Gastroesophageal sphincter (tissue), 4 donors: ENCODE measurements at regions not wholly inside any gene's neighbourhood (a gene's known extent, or its start where the extent isn't known, plus 50 kb on each side); places are given as distances from the start of the nearest gene placed in this dataset.

Experiments
- ATAC-seq: fragments of 150-250 bp; one replicate; pipeline ENCODE4 v1.9.1; 2016; ENCODE audit warnings: mild to moderate bottlenecking, moderate library complexity
- H3K27ac ChIP-seq, 4 donors: fragments of 200-600 bp; sonication (generic) in 3 of 4; 1 replicate in 3 of 4; 2 replicates in 1 of 4; pipeline ENCODE4 v1.5.1; 2016 to 2019
- H3K27me3 ChIP-seq: fragments of 200-600 bp; sonication (generic); one replicate; pipeline ENCODE4 v1.5.1; 2019
- H3K36me3 ChIP-seq, 2 donors: fragments of 200-600 bp; sonication (generic); one replicate each; pipeline ENCODE4 v1.5.1; 2019; ENCODE audit warnings: control low read depth in 1 of 2
- H3K4me1 ChIP-seq, 3 donors: fragments of 200-600 bp; sonication (generic); 1 replicate in 2 of 3; 2 replicates in 1 of 3; pipeline ENCODE4 v1.5.1; 2016 to 2019; ENCODE audit warnings: control low read depth in 2 of 3
- H3K4me3 ChIP-seq, 2 donors: fragments of 200-600 bp; sonication (generic); one replicate each; pipeline ENCODE4 v1.5.1; 2019; ENCODE audit warnings: mild to moderate bottlenecking in 1 of 2, moderate library complexity in 1 of 2
- H3K9me3 ChIP-seq, 3 donors: fragments of 200-600 bp; sonication (generic); one replicate each; pipeline ENCODE4 v1.5.1; 2017 to 2019; ENCODE audit warnings: control low read depth in 2 of 3
- EP300 ChIP-seq: sonication (generic); formaldehyde crosslinking; IDR thresholded peaks from one replicate; pipeline ENCODE4 v1.6.1; 2017; ENCODE audit warnings: antibody characterized with exemption, mild to moderate bottlenecking
- POLR2A ChIP-seq, 2 donors: fragments of 450-650 bp; IDR thresholded peaks; one replicate each; pipeline ENCODE4 v1.6.1; 2017; ENCODE audit warnings: antibody characterized with exemption in 2 of 2, mild to moderate bottlenecking in 2 of 2, moderate library complexity in 1 of 2
- POLR2AphosphoS5 ChIP-seq: sonication (generic); formaldehyde crosslinking; IDR thresholded peaks from one replicate; pipeline ENCODE4 v1.6.1; 2017; ENCODE audit warnings: antibody characterized with exemption
- WGBS, 2 donors: methylation state at CpG; one replicate each; pipeline ENCODE4 v1.1.5; 2018; ENCODE audit warnings: low coverage in 1 of 2; 5-methylcytosine and 5-hydroxymethylcytosine counted together
- TF ChIP-seq, protein P1 (sequence below), 4 experiments: fragments of 200-600 bp in 2 of 4; fragments of 450-650 bp in 2 of 4; sonication (generic) in 1 of 4; IDR thresholded peaks; one replicate each; pipeline ENCODE4 v1.5.1; 2017 to 2019; ENCODE audit warnings: antibody characterized with exemption in 4 of 4, mild to moderate bottlenecking in 2 of 4, moderate library complexity in 2 of 4

DNA sequence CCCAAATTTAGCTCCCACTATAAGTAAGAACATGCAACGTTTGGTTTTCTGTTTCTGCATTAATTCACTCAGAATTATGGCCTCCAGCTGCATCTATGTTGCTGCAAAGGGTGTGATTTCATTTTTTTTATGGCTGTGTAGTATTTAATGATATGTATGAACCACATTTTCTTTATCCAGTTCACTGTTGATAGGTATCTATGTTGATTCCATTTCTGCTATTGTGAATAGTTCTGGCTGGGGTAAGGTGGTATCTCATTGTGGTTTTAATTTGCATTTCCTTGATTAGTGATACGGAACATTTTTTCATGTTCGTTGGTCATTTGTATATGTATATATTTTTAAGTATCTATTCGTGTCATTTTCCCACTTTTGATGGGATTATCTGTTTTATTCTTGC lies 674.3 kb downstream of the NUP35 start:
- TF ChIP-seq POLR2AphosphoS5, result no peak
- no peak for TF ChIP-seq EP300
- TF ChIP-seq POLR2A (IDR thresholded peaks at IDR 0.05), result no peak
- TF ChIP-seq, protein P1, sequence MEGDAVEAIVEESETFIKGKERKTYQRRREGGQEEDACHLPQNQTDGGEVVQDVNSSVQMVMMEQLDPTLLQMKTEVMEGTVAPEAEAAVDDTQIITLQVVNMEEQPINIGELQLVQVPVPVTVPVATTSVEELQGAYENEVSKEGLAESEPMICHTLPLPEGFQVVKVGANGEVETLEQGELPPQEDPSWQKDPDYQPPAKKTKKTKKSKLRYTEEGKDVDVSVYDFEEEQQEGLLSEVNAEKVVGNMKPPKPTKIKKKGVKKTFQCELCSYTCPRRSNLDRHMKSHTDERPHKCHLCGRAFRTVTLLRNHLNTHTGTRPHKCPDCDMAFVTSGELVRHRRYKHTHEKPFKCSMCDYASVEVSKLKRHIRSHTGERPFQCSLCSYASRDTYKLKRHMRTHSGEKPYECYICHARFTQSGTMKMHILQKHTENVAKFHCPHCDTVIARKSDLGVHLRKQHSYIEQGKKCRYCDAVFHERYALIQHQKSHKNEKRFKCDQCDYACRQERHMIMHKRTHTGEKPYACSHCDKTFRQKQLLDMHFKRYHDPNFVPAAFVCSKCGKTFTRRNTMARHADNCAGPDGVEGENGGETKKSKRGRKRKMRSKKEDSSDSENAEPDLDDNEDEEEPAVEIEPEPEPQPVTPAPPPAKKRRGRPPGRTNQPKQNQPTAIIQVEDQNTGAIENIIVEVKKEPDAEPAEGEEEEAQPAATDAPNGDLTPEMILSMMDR (IDR thresholded peaks at IDR 0.05), result no peak
- no peak overlapping the region for H3K4me3 ChIP-seq
- no peaks in the 10 kb centered on the region for H3K27me3 ChIP-seq
- peaks cover 0 to 14% (median 0%) of the 10 kb centered on the region in 3 donors for H3K9me3 ChIP-seq
- ATAC-seq, result no peak
- no peak overlapping the region for H3K27ac ChIP-seq
- H3K4me1 ChIP-seq, result no peaks in the 10 kb centered on the region
- 69 to 70% methylated on average over 4 of the region's 4 CpGs for WGBS, 2 donors
- no peaks in the 10 kb centered on the region for H3K36me3 ChIP-seq

DNA sequence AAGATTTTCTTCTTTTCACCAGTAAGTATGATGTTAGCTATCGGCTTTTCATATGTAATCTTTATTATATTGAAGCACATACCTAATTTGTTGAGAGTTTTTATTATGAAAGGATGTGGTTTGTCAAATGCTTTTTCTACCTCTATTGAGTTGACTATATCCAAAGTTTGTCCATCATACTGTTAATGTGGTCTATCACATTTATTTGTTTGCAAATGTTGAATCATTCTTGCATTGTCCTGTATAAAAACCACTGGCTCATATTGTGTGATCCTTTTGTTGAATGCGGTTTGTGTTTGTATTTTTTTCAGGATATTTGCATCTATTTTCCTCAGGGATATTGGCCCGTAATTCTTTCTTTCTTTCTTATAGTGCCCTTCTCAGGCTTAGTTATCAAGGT lies 675.5 kb downstream of the NUP35 start:
- TF ChIP-seq POLR2A (IDR thresholded peaks at IDR 0.05), result no peak
- TF ChIP-seq POLR2AphosphoS5, result no peak
- TF ChIP-seq EP300, result no peak
- TF ChIP-seq, protein P1 (IDR thresholded peaks at IDR 0.05), result no peak
- no peak overlapping the region for H3K4me3 ChIP-seq
- no peaks in the 10 kb centered on the region for H3K27me3 ChIP-seq
- peaks cover 0 to 20% (median 0%) of the 10 kb centered on the region in 3 donors for H3K9me3 ChIP-seq
- no peak for ATAC-seq
- no peaks in the 10 kb centered on the region for H3K4me1 ChIP-seq
- no peaks in the 10 kb centered on the region for H3K36me3 ChIP-seq
- no peak overlapping the region for H3K27ac ChIP-seq
- 93 to 95% methylated on average over 2 to 3 of the region's 3 CpGs for WGBS, 2 donors

DNA sequence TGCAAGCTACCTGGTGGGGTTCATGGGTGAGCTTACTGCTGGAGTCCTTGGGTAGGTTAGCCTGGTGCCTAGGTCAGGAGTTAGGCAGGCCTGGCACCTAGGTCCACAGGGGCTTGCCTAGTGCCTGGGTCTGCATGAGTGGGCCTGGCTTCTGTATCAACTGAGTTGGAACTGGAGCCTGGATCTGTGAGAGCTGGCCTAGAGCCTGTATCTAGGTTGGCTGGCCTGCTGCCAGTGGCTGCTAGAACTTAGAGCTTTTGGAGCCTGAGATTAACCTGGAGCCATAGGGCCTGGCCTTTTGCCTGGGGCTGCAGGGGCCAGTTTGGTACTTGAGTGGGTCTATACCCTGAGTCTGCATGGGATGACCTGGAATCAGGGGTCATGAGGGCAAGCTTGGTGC lies 679.4 kb downstream of the NUP35 start:
- Histone ChIP-seq H3K4me1 (no peaks in the 10 kb centered on the region), H3K9me3 (peaks cover 0 to 15% (median 0%) of the 10 kb centered on the region in 3 donors), H3K27ac (no peak overlapping the region), H3K4me3 (no peak overlapping the region), H3K27me3 (no peaks in the 10 kb centered on the region), H3K36me3 (no peaks in the 10 kb centered on the region)
- ATAC-seq, result no peak
- TF ChIP-seq POLR2A (IDR thresholded peaks at IDR 0.05) (no peak), EP300 (no peak), POLR2AphosphoS5 (no peak)
- TF ChIP-seq, protein P1 (IDR thresholded peaks at IDR 0.05), result no peak

DNA sequence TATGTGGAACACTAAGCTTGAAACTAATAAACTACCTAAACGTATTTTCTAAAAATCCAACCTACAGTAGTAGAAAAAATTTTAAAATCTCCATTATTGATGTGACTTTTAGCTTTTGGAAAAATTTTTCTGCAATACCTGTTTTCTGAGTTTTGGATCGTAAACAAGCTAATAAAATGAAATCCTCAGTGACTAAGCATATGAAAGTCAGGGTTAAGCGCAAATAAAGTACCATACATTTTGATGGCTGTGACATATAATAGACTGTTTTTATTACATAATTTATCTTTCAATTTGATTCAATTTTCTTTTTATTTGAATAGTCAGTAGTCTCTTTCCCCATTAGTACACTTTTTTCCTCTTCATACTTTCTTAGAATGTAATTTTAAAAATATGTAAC lies 683.6 kb downstream of the NUP35 start:
- Histone ChIP-seq H3K36me3 (no peaks in the 10 kb centered on the region), H3K9me3 (peaks cover 0 to 8% (median 0%) of the 10 kb centered on the region in 3 donors), H3K4me1 (no peaks in the 10 kb centered on the region), H3K4me3 (no peak overlapping the region), H3K27ac (no peak overlapping the region), H3K27me3 (no peaks in the 10 kb centered on the region)
- WGBS, 2 donors, result 89 to 97% methylated on average over 3 of the region's 3 CpGs
- no peak for ATAC-seq
- TF ChIP-seq EP300 (no peak), POLR2A (IDR thresholded peaks at IDR 0.05) (no peak), POLR2AphosphoS5 (no peak)
- TF ChIP-seq, protein P1 (IDR thresholded peaks at IDR 0.05), result no peak

DNA sequence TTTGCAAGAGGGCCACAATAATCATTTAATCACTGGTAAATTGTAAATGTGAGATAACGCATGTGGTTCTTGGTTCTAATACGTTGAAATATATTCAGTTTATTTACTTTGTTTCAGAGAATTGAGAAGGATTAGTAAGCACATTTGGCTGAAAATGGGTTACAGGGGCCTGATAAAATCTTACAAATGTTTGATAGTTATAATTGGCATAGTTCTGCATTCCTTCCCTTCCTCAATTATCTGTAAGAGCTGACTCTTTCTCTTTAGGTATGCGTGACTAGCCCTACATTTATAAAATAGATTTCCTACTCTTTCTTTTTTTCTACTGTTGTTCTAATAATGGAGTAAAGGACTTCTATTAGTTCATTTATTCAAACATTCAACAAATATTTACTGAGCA lies 685.2 kb downstream of the NUP35 start:
- Histone ChIP-seq H3K9me3 (no peaks in the 10 kb centered on the region), H3K36me3 (no peaks in the 10 kb centered on the region), H3K27me3 (no peaks in the 10 kb centered on the region), H3K27ac (no peak overlapping the region), H3K4me3 (no peak overlapping the region), H3K4me1 (no peaks in the 10 kb centered on the region)
- TF ChIP-seq POLR2AphosphoS5 (no peak), POLR2A (IDR thresholded peaks at IDR 0.05) (no peak), EP300 (no peak)
- TF ChIP-seq, protein P1 (IDR thresholded peaks at IDR 0.05), result no peak
- 88 to 90% methylated on average over 2 to 3 of the region's 3 CpGs for WGBS, 2 donors
- no peak for ATAC-seq
